Ascending aorta (tissue), 2 donors: ENCODE measurements at regions not wholly inside any gene's neighbourhood (a gene's known extent, or its start where the extent isn't known, plus 50 kb on each side); places are given as distances from the start of the nearest gene placed in this dataset.
"Not testable (repeated sequence)": the region's sequence is repeated elsewhere in the genome, so short reads cannot be mapped to it uniquely, and the experiment has no call there.

Experiments
- DNase-seq, 2 donors: peaks; one replicate each; pipeline ENCODE4 v3.0.0-alpha.2; 2019; ENCODE audit warnings: low spot score in 2 of 2
- H3K27ac ChIP-seq, 2 donors: fragments of 200-600 bp; sonication (generic); one replicate each; pipeline ENCODE4 v1.5.1; 2016 to 2017; ENCODE audit warnings: mild to moderate bottlenecking in 1 of 2
- H3K27me3 ChIP-seq: fragments of 200-600 bp; sonication (generic); one replicate; pipeline ENCODE4 v1.5.1; 2017
- H3K36me3 ChIP-seq, 2 donors: fragments of 200-600 bp; sonication (generic); one replicate each; pipeline ENCODE4 v1.5.1; 2016
- H3K4me1 ChIP-seq, 2 donors: fragments of 200-600 bp; sonication (generic); one replicate each; pipeline ENCODE4 v1.5.1; 2016 to 2017; ENCODE audit warnings: mild to moderate bottlenecking in 1 of 2
- H3K4me3 ChIP-seq, 2 donors: fragments of 200-600 bp; sonication (generic); one replicate each; pipeline ENCODE4 v1.5.1; 2016 to 2017; ENCODE audit warnings: mild to moderate bottlenecking in 1 of 2
- H3K9me3 ChIP-seq, 2 donors: fragments of 200-600 bp; sonication (generic); one replicate each; pipeline ENCODE4 v1.5.1; 2016
- intact Hi-C: fragments of 100-400 bp; cut with DNase I; formaldehyde crosslinking; loops from one replicate; pipeline ENCODE4 v1.15.1; 2023
- TF ChIP-seq, protein P1 (sequence below), 3 experiments: fragments of 200-600 bp in 2 of 3; fragments of 450-650 bp in 1 of 3; sonication (generic) in 2 of 3; IDR thresholded peaks; one replicate each; pipeline ENCODE4 v1.5.1; 2016 to 2019; ENCODE audit warnings: antibody characterized with exemption in 3 of 3, mild to moderate bottlenecking in 1 of 3, moderate library complexity in 1 of 3

DNA sequence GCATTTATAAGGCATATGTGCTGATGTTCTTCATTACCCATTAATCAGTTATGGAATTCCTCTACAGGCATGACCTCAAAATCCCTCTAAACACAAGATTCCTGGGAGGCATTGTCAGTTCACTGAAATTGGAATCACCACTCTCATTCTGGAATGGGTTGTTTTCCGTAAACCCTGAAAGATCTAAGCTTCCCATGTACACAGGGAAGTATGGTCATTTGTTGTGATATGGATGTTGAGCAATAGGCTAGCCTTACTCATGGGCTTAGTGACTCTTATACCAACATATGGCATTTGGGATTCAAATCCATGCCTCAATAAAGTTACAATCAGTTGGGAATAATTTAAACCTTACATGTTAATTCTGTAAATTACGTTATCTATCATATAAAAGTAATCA, 258.0 kb downstream of the XPNPEP1 start:
- TF ChIP-seq, protein P1, sequence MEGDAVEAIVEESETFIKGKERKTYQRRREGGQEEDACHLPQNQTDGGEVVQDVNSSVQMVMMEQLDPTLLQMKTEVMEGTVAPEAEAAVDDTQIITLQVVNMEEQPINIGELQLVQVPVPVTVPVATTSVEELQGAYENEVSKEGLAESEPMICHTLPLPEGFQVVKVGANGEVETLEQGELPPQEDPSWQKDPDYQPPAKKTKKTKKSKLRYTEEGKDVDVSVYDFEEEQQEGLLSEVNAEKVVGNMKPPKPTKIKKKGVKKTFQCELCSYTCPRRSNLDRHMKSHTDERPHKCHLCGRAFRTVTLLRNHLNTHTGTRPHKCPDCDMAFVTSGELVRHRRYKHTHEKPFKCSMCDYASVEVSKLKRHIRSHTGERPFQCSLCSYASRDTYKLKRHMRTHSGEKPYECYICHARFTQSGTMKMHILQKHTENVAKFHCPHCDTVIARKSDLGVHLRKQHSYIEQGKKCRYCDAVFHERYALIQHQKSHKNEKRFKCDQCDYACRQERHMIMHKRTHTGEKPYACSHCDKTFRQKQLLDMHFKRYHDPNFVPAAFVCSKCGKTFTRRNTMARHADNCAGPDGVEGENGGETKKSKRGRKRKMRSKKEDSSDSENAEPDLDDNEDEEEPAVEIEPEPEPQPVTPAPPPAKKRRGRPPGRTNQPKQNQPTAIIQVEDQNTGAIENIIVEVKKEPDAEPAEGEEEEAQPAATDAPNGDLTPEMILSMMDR (IDR thresholded peaks at IDR 0.05): no peak
- Histone ChIP-seq H3K36me3 (no peaks in the 10 kb centered on the region), H3K27me3 (no peaks in the 10 kb centered on the region), H3K27ac (no peak overlapping the region), H3K4me3 (no peak overlapping the region), H3K9me3 (no peaks in the 10 kb centered on the region), H3K4me1 (no peaks in the 10 kb centered on the region)
- no peak for DNase-seq
- intact Hi-C loops: no loop called here

- no peak overlapping the region for H3K4me3 ChIP-seq
- intact Hi-C loops: no loop called here
- TF ChIP-seq, protein P1 (IDR thresholded peaks at IDR 0.05): no peak
- H3K9me3 ChIP-seq: no peaks in the 10 kb centered on the region
- H3K27ac ChIP-seq: no peak overlapping the region
- no peaks in the 10 kb centered on the region for H3K4me1 ChIP-seq
- no peaks in the 10 kb centered on the region for H3K36me3 ChIP-seq
- no peak for DNase-seq
- H3K27me3 ChIP-seq: no peaks in the 10 kb centered on the region
These were observed 258.8 kb downstream of the XPNPEP1 start for GRCh38 chr10:109664554-109664953.

GRCh38 chr10:109663122-109663521, 260.2 kb downstream of the XPNPEP1 start:
- H3K4me3 ChIP-seq: no peak overlapping the region
- no peaks in the 10 kb centered on the region for H3K9me3 ChIP-seq
- H3K36me3 ChIP-seq: no peaks in the 10 kb centered on the region
- H3K27ac ChIP-seq: no peak overlapping the region
- intact Hi-C loops: no loop called here
- no peak for DNase-seq
- H3K4me1 ChIP-seq: no peaks in the 10 kb centered on the region
- TF ChIP-seq, protein P1 (IDR thresholded peaks at IDR 0.05): no peak
- H3K27me3 ChIP-seq: no peaks in the 10 kb centered on the region

DNA sequence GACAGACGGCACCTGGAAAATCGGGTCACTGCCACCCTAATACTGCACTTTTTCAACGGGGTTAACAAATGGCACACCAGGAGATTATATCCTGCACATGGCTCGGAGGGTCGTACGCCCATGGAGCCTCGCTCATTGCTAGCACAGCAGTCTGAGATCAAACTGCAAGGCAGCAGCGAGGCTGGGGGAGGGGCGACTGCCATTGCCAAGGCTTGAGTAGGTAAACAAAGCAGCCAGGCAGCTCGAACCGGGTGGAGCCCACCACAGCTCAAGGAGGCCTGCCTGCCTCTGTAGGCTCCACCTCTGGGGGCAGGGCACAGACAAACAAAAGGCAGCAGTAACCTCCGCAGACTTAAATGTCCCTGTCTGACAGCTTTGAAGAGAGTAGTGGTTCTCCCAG, 270.7 kb downstream of the XPNPEP1 start:
- H3K36me3 ChIP-seq, H3K27me3 ChIP-seq, intact Hi-C loops, H3K4me1 ChIP-seq, DNase-seq, H3K9me3 ChIP-seq, H3K4me3 ChIP-seq, H3K27ac ChIP-seq: not testable (repeated sequence)

DNA sequence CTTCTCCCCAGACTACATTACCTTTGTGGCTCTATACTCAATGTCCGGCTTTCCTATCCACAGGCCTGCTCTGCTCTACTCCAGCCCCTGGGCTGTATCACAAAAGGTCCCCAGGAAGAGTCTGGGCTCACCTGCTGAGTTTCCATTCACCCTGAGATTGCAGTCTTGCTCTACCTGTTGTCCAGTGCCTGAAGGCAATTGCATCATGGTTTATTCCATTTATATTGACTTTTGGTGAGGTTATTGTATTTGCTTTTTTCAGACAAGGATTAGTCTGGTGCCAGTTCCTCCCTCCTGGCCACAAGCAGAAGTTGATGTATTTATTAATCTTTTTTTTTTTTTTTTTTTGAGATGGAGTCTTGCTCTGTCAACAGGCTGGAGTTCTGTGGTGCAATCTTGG, 273.1 kb downstream of the XPNPEP1 start:
- H3K4me3 ChIP-seq: no peak overlapping the region
- H3K9me3 ChIP-seq: no peaks in the 10 kb centered on the region
- H3K27ac ChIP-seq: no peak overlapping the region
- TF ChIP-seq, protein P1 (IDR thresholded peaks at IDR 0.05): no peak
- DNase-seq: no peak
- H3K4me1 ChIP-seq: no peaks in the 10 kb centered on the region
- H3K27me3 ChIP-seq: no peaks in the 10 kb centered on the region
- intact Hi-C loops: no loop called here
- no peaks in the 10 kb centered on the region for H3K36me3 ChIP-seq

DNA sequence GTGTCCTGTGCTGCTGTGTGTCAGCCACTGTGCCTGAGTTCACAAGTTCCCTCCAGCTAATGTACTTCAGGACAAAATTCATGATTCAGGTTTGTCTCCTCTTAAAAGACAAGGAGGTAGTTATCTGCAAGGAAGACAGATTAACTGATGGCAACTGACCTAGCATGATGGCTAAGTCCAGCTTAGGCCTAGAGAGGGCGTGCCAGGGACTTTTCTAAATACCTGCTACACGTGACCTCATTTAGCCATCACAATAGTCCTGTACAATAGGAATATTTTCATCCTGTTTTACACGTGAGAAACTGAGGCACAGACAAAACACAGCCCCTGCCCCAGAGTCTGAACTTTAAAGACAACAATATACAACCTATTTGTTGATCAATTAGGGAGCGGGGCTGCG, 275.7 kb downstream of the XPNPEP1 start:
- TF ChIP-seq, protein P1 (IDR thresholded peaks at IDR 0.05): no peak
- Histone ChIP-seq H3K27ac (no peak overlapping the region), H3K4me3 (no peak overlapping the region), H3K27me3 (no peaks in the 10 kb centered on the region), H3K36me3 (no peaks in the 10 kb centered on the region), H3K4me1 (no peaks in the 10 kb centered on the region), H3K9me3 (no peaks in the 10 kb centered on the region)
- DNase-seq: no peak
- intact Hi-C loops: no loop called here
